NCI-H1694 (cell line): ENCODE measurements at regions not wholly inside any gene's neighbourhood (a gene's known extent, or its start where the extent isn't known, plus 50 kb on each side); places are given as distances from the start of the nearest gene placed in this dataset.
A peak's percentile ranks its signal among the peaks of the same experiment; 100 is the strongest.

Experiments used
- DNase-seq: peaks from one replicate; lab custom pipeline; 2025; lab: John Stamatoyannopoulos, UW

DNA sequence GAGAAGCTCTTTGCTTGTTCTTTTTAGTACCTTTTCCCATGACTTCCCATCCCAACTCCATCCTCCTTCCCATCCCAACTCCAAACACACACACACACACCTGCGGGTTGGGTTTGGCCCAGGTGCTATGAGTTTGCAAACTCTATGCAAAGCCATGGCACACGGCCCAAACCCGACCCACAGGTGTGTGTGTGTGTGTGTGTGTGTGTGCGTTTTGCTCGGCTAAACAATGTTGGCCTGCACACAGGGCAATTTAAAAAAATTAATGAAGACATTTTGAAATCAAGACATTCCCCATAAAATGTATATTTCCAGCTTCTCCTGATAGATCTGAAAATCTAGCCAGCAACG, 103.7 kb upstream of the TLE3 start:
- DNase-seq, result no peak

- DNase-seq, result peak; percentile 84
These were observed 103.1 kb upstream of the TLE3 start for GRCh38 chr15:70200511-70201424.

GRCh38 chr15:70199540-70200410, 102.1 kb upstream of the TLE3 start:
- no peak for DNase-seq

DNA sequence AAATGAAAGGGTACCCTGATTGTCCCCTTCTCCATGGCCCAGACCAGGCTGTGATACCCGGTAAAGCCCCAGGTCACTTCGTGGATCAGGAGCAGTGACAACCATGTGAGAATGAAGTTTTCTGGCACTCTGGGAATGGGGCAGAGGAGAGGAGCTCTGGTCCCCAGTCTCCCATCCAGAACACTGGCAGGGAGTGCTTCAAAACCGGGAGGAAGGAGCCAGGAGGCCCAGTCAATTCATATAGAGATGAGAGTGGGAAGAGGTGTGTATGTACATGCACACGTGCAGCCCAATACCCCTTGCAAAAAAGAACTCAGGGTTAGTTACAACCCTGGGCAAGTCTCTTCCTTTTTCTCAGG, 101.4 kb upstream of the TLE3 start:
- no peak for DNase-seq

DNA sequence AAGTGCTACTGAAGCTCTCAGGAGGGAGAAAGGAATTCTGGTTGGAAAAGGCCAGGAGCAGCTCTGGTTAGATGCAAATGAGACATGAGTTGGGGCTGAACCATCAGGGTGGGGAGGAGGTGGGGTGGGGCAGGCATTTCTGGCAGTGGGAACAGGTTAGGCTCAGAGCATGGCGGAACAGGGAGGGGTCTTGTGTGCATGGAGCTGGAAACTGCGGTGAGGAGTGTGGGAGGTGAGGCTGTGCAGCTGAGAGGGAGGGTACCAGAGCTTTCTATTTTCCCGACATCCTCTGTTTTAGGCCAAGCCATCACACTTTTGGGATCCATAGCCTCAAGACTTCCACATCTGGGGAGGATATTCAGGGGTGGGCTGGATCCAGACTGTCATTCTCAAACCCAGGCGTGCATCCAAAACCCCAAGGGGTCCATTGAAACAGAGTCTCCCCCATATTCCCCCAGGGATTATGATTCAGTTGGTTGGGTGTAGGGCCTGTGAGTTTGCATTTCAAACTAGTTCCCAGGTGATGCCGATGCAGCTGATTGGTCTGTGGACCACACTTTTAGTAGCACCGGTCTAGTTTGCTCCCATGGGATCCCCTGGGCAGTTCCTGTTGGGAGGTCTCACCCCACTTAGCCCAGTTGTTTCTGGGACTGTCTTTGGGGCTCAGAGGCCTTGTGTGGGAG, 100.9 kb upstream of the TLE3 start:
- no peak for DNase-seq

DNA sequence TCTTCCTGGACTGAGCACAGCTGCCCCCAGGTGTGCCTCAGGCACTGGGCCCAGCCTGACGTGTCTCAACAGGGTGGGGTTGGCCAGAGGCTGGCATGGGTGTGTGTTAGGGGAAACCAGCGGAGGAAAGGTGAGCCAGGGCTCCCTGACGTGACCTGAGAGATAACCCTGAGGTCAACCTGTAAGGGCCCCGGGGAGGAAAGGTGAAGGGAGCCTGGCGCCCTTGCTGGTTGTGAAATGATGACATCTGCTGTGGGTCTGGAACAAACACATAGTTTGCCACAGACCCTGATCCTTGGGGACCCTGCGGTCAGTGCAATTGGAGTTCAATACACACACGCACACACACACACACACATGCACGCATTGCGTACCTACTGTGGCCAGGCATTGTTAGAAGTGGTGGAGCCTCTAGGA, 100.2 kb upstream of the TLE3 start:
- no peak for DNase-seq

DNA sequence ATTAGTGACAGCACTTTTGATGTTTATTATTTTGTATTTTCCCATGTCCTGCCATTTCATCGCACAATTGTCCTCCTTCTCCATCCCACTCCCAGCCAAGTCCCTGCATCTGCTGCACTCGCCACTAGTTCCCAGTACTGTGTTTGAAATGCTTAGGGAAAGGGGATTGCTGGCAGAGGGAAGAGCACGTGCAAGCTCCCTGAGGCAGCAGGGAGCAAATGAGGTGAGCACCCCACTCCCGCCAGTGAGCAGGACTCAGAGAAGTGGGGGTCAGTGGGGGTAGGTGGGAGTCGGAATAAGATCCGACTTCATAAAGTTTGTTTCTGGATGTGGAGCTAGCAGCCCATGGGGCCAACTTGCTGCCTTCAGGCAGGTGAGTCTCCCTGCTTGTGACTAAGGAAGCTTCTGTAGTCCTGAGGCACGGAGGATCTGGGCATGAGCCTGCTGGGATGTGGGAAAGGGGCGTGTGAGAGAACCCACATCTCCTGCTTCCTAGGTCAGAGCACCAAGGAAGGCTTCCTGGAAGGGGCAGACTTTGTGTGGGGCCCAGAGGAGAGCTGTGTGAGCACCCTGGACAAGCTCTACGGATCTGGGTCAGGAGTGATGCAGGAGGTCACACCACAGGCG, 99.7 kb upstream of the TLE3 start:
- no peak for DNase-seq

GRCh38 chr15:70196372-70197316, 98.9 kb upstream of the TLE3 start:
- DNase-seq, result no peak

- DNase-seq, result no peak
These were observed 98.0 kb upstream of the TLE3 start for GRCh38 chr15:70195587-70196305.

- no peak for DNase-seq
These were observed 97.5 kb upstream of the TLE3 start for GRCh38 chr15:70195171-70195570.

DNA sequence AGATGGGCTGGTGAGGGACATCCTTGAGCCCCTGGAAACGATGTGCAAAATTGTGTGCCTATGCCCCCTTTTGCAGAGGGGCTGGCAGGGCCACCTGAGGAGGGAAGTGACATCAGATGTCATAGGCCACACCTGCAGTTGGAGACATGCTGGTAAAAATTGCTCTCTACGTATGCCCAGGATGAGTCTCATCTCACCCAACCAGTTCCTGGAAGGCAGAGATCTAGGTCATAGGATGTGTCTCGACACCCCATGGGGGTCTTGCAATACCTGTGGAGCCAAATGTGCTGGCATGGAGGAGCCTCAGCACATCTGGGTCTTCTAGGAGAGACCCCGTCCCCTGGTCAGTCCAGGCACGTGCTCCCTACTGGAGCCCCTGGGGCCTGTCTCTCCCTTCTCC, 96.5 kb upstream of the TLE3 start:
- DNase-seq, result no peak

- DNase-seq, result no peak
These were observed 96.0 kb upstream of the TLE3 start for GRCh38 chr15:70193734-70194133.

DNA sequence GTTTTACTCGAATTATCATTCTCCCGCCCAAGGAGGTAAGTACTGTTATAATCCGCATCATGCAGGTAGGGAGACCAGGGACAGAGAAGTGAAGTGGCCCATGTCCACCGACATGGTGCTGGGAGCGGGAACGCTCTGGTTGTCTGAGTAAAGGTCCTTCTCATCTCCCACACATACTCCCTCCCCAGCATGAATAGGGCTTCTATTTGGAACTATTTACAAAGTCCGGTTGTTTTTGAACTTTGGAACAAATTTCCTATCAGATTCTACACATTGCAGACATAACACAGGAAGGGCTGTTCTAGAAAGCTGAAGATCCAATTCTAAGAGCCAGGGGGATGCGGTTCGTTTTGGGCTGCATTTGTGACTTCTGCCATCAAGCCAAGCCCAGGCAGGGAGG, 94.8 kb upstream of the TLE3 start:
- no peak for DNase-seq

- no peak for DNase-seq
These were observed 94.3 kb upstream of the TLE3 start for GRCh38 chr15:70192041-70192440.

DNA sequence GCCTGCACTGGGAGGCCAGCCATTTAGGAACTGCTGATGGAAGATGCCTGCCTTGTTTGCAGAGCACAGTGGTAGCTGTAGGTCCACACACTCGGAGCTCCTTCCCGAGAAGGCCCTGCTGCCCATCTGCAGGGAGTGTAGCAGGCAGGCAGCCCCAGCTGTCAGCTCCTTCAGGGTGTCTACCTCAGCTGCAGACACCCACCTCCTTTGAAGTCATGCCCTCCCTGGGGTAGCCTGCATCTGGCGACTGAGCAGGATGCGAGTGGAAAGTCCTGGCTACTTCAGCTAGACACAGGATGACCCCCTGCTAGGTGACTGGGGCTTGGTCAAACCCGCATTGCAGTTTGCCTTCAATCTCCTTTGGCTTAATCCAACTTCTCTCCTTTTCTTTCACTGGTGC, 93.2 kb upstream of the TLE3 start:
- no peak for DNase-seq

- no peak for DNase-seq
These were observed 92.3 kb upstream of the TLE3 start for GRCh38 chr15:70189826-70190695.

DNA sequence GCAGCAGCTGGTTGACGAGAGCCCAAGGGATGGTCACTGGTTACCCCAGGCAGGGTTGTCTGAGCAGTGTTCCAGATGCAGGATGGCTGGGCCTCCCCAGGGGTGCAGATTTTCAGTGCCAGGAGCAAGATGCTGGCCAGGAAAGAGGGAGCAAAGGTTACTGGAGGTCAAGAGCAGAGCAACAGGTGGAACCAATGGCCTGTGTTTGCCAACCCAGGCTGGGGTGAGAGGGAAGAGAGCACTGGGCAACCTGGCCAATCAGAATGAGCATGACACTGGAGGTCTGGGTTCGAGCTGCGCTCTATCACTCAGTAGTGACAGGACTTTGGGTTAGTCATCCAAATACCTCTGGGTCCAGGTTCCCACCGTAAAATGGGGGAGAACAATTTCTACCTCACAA, 90.6 kb upstream of the TLE3 start:
- DNase-seq, result no peak

- no peak for DNase-seq
These were observed 89.6 kb upstream of the TLE3 start for GRCh38 chr15:70187331-70187730.

GRCh38 chr15:70186152-70186551, 88.4 kb upstream of the TLE3 start:
- DNase-seq, result peak; percentile 30
